Esophagus squamous epithelium (tissue), 5 donors: ENCODE measurements at regions not wholly inside any gene's neighbourhood (a gene's known extent, or its start where the extent isn't known, plus 50 kb on each side); places are given as distances from the start of the nearest gene placed in this dataset.

Experiments
- DNase-seq: peaks from one replicate; lab custom pipeline; 2025; lab: John Stamatoyannopoulos, UW
- H3K27ac ChIP-seq, 4 donors: fragments of 200-600 bp; sonication (generic); one replicate each; pipeline ENCODE4 v1.5.1; 2016 to 2019; ENCODE audit warnings: mild to moderate bottlenecking in 1 of 4
- H3K27me3 ChIP-seq, 4 donors: fragments of 200-600 bp; sonication (generic); 1 replicate in 3 of 4; 2 replicates in 1 of 4; pipeline versions ENCODE4 v1.5.1 to v1.6.0; 2017 to 2021; ENCODE audit warnings: antibody characterized with exemption in 1 of 4
- H3K36me3 ChIP-seq, 3 donors: fragments of 200-600 bp; sonication (generic); one replicate each; pipeline ENCODE4 v1.5.1; 2016 to 2019
- H3K4me1 ChIP-seq, 3 donors: fragments of 200-600 bp; sonication (generic); one replicate each; pipeline ENCODE4 v1.5.1; 2017 to 2019
- H3K4me3 ChIP-seq, 4 donors: fragments of 200-600 bp; sonication (generic); 1 replicate in 3 of 4; 2 replicates in 1 of 4; pipeline ENCODE4 v1.5.1; 2016 to 2019; ENCODE audit warnings: mild to moderate bottlenecking in 2 of 4, moderate library complexity in 1 of 4
- H3K9me3 ChIP-seq, 3 donors: fragments of 200-600 bp; sonication (generic); one replicate each; pipeline ENCODE4 v1.5.1; 2016 to 2019
- POLR2A ChIP-seq, 4 donors: fragments of 450-650 bp; IDR thresholded peaks; one replicate each; pipeline ENCODE4 v1.6.1; 2017; ENCODE audit warnings: antibody characterized with exemption in 4 of 4, mild to moderate bottlenecking in 4 of 4, moderate library complexity in 3 of 4
- WGBS, 2 donors: methylation state at CpG; one replicate each; pipeline ENCODE4 v1.1.5; 2018; 5-methylcytosine and 5-hydroxymethylcytosine counted together
- intact Hi-C: fragments of 100-400 bp; cut with DNase I; formaldehyde crosslinking; loops from one replicate; pipeline ENCODE4 v1.15.0; 2022
- TF ChIP-seq, protein P1 (sequence below), 6 experiments: fragments of 450-650 bp in 4 of 6; fragments of 200-600 bp in 2 of 6; sonication (generic) in 2 of 6; IDR thresholded peaks; one replicate each; pipeline ENCODE4 v1.5.1; 2016 to 2019; ENCODE audit warnings: antibody characterized with exemption in 6 of 6, mild to moderate bottlenecking in 4 of 6, moderate library complexity in 4 of 6
- donor health status: DM: yes; HTN: yes; CAD: no.

DNA sequence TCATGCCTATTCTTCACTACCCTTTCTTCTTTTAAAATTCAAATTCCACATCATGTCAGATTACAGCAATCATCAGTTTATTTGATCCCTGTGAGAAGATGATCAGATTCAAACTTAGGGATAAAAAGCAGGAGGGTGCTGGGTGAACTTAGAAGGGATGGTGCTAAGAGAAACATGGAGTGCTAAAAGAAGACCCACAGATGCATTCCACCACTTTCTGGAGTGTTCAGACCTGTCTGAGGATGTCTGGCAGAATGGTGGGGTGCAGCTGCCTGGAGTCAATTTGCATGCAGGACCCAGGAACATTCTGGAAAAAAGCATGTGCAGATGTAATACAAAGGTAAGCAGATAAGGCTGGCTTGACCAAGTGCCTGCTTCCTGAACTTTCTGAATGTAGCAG is 372.9 kb upstream of the RUNX1 start:
- peaks cover 0 to 7% (median 0%) of the 10 kb centered on the region in 3 donors for H3K9me3 ChIP-seq
- peaks cover 0 to 17% (median 0%) of the 10 kb centered on the region in 4 donors for H3K27me3 ChIP-seq
- TF ChIP-seq POLR2A (IDR thresholded peaks at IDR 0.05) = no peak
- TF ChIP-seq, protein P1, sequence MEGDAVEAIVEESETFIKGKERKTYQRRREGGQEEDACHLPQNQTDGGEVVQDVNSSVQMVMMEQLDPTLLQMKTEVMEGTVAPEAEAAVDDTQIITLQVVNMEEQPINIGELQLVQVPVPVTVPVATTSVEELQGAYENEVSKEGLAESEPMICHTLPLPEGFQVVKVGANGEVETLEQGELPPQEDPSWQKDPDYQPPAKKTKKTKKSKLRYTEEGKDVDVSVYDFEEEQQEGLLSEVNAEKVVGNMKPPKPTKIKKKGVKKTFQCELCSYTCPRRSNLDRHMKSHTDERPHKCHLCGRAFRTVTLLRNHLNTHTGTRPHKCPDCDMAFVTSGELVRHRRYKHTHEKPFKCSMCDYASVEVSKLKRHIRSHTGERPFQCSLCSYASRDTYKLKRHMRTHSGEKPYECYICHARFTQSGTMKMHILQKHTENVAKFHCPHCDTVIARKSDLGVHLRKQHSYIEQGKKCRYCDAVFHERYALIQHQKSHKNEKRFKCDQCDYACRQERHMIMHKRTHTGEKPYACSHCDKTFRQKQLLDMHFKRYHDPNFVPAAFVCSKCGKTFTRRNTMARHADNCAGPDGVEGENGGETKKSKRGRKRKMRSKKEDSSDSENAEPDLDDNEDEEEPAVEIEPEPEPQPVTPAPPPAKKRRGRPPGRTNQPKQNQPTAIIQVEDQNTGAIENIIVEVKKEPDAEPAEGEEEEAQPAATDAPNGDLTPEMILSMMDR (IDR thresholded peaks at IDR 0.05) = no peak
- DNase-seq = no peak
- intact Hi-C loops = no loop called here
- H3K4me3 ChIP-seq = no peak overlapping the region
- no peak overlapping the region for H3K27ac ChIP-seq
- H3K4me1 ChIP-seq = no peaks in the 10 kb centered on the region
- H3K36me3 ChIP-seq = no peaks in the 10 kb centered on the region

DNA sequence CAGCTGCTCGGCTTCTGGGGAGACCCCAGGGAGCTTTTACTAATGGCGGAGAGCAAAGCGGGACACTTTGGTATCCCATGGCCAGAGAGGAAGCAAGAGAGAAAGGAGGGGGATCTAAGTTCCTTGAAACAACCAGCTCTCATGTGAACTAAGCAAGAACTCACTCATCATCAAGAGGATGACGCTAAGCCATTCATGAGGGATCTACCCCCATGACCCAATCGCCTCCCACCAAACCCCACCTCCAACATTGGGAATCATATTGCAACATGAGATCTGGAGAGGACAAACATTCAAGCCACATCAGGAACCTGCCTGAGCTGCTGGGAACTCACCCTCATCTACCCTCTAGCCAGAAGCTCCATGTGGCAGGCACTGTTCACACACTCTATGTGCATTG is 372.1 kb upstream of the RUNX1 start:
- TF ChIP-seq POLR2A (IDR thresholded peaks at IDR 0.05) = no peak
- TF ChIP-seq, protein P1 (IDR thresholded peaks at IDR 0.05) = no peak
- peaks cover 0 to 7% (median 0%) of the 10 kb centered on the region in 3 donors for H3K9me3 ChIP-seq
- H3K27ac ChIP-seq = no peak overlapping the region
- no peaks in the 10 kb centered on the region for H3K36me3 ChIP-seq
- intact Hi-C loops = no loop called here
- H3K4me3 ChIP-seq = no peak overlapping the region
- no peak for DNase-seq
- H3K4me1 ChIP-seq = no peaks in the 10 kb centered on the region
- H3K27me3 ChIP-seq = peaks cover 0 to 9% (median 0%) of the 10 kb centered on the region in 4 donors
- 86 to 92% methylated on average over 5 of the region's 5 CpGs for WGBS, 2 donors

DNA sequence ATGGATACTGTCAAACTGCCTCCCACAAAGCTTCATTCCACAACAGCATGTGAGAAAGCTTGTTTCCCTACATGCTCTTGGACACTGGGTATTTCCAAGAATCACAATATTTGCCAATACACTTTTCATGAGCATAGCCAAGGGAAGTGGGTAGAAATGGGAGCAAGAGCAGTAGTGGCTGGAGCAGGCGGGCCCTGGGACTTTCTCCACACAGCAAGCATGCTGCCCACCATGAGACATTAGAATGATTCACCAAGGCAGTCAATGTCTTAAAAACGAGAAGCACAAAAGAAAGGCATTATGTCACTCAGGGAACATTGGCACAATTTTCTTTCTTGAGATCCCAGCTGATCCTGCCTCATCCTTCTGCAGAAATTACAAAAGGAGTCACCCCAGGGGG is 371.6 kb upstream of the RUNX1 start:
- no peak for DNase-seq
- Histone ChIP-seq H3K36me3 (no peaks in the 10 kb centered on the region), H3K4me1 (no peaks in the 10 kb centered on the region), H3K9me3 (peaks cover 0 to 7% (median 0%) of the 10 kb centered on the region in 3 donors), H3K27ac (no peak overlapping the region), H3K4me3 (no peak overlapping the region), H3K27me3 (peaks cover 0 to 7% (median 0%) of the 10 kb centered on the region in 4 donors)
- 53 to 69% methylated on average over 2 of the region's 2 CpGs for whole genome bisulfite sequencing, 2 donors
- TF ChIP-seq POLR2A (IDR thresholded peaks at IDR 0.05) = no peak
- TF ChIP-seq, protein P1 (IDR thresholded peaks at IDR 0.05) = no peak
- intact Hi-C loops = no loop called here

DNA sequence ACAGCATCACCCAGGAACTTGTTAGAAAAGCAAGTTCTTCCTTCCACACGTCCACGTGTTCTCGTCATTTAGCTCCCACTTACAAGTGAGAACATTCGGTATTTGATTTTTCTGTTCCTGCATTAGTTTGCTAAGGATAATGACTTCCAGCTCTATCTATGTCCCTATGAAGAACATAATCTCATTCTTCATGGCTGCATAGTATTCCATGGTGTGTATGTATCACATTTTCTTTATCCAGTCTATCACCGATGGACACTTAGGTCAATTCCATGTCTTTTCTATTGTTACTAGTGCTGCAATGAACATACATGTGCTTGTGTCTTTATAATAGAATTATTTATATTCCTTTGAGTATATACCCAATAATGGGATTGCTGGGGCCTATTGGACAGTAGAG is 368.7 kb upstream of the RUNX1 start:
- intact Hi-C loops = no loop called here
- H3K27ac ChIP-seq = no peak overlapping the region
- no peaks in the 10 kb centered on the region for H3K4me1 ChIP-seq
- peaks cover 0 to 7% (median 0%) of the 10 kb centered on the region in 3 donors for H3K9me3 ChIP-seq
- 95 to 97% methylated on average over 5 of the region's 5 CpGs for WGBS, 2 donors
- no peak overlapping the region for H3K4me3 ChIP-seq
- peaks cover 0 to 10% (median 0%) of the 10 kb centered on the region in 4 donors for H3K27me3 ChIP-seq
- no peak for TF ChIP-seq POLR2A (IDR thresholded peaks at IDR 0.05)
- TF ChIP-seq, protein P1 (IDR thresholded peaks at IDR 0.05) = no peak
- no peaks in the 10 kb centered on the region for H3K36me3 ChIP-seq
- DNase-seq = no peak

DNA sequence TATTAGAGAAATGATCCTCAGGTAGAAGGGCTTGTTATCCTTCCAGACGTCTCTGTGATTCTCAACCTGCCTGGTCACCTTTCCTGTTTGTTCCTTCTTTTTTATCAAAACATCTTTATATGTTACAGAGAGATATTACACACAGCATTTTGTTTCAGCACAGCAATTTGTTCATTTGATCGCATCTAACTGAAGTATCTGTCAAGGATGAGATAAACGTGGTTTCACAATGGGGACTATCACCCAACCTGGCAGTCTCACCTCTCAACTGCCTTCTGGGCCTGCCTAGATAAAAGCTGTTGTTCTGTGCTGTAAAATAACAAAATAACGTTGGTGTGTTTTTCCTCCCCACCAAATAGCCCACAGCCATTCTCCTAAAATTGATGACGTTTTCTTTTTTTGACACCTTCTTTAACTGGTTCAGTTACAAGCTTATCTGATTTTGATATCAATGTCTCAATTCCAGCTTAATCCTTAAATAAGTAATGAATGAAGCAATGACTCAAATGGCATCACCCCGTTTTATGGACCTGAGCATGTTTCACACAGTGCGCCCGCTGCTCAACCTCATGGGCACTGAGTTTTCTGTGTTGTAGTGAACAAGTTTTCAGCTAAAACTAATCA is 367.9 kb upstream of the RUNX1 start:
- no peak overlapping the region for H3K4me3 ChIP-seq
- no peak for DNase-seq
- no peak overlapping the region for H3K27ac ChIP-seq
- peaks cover 0 to 9% (median 0%) of the 10 kb centered on the region in 4 donors for H3K27me3 ChIP-seq
- H3K9me3 ChIP-seq = peaks cover 0 to under 1% (median 0%) of the 10 kb centered on the region in 3 donors
- no peaks in the 10 kb centered on the region for H3K36me3 ChIP-seq
- H3K4me1 ChIP-seq = no peaks in the 10 kb centered on the region
- TF ChIP-seq, protein P1 (IDR thresholded peaks at IDR 0.05) = no peak
- 65 to 74% methylated on average over 8 of the region's 8 CpGs for WGBS, 2 donors
- intact Hi-C loops = no loop called here
